GM12891 (cell line): ENCODE measurements at regions not wholly inside any gene's neighbourhood (a gene's known extent, or its start where the extent isn't known, plus 50 kb on each side); places are given as distances from the start of the nearest gene placed in this dataset.

Source experiments
- DNase-seq: peaks from one replicate; pipeline ENCODE4 v3.0.0; 2011; ENCODE audit warnings: low spot score; ENCODE audit not compliant: insufficient read length
- FAIRE-seq: peaks from 2 replicates; lab custom pipeline; 2011; peaks lifted over from hg19 to GRCh38; lab: Jason Lieb, UNC
- PAX5 ChIP-seq: IDR thresholded peaks from 2 replicates; pipeline ENCODE4 v1.6.1; 2011; ENCODE audit warnings: low read length, moderate library complexity, mild to moderate bottlenecking; ENCODE audit not compliant: insufficient read depth, severe bottlenecking
- POLR2A ChIP-seq: IDR thresholded peaks from 2 replicates; pipeline ENCODE4 v1.6.1; 2011; ENCODE audit warnings: low read depth, low read length, control low read depth
- POLR2AphosphoS5 ChIP-seq: IDR thresholded peaks from 2 replicates; pipeline ENCODE4 v1.6.1; 2011; ENCODE audit warnings: low read depth, low read length, control low read depth
- POU2F2 ChIP-seq: IDR thresholded peaks from 2 replicates; pipeline ENCODE4 v1.6.1; 2011; ENCODE audit warnings: low read depth, mild to moderate bottlenecking, control low read depth, low read length, moderate library complexity
- SPI1 ChIP-seq: IDR thresholded peaks from 2 replicates; pipeline ENCODE4 v1.6.1; 2011; ENCODE audit warnings: low read depth, low read length, control low read depth
- TAF1 ChIP-seq: IDR thresholded peaks from 2 replicates; pipeline ENCODE4 v1.6.1; 2011; ENCODE audit warnings: low read depth, low read length, control low read depth

GRCh38 chr6:50649086-50649485, 64.2 kb upstream of the TFAP2D start:
- TF ChIP-seq POU2F2 (no peak), TAF1 (no peak), SPI1 (no peak), PAX5 (no peak), POLR2A (no peak), POLR2AphosphoS5 (no peak)
- DNase-seq (no peak), FAIRE-seq (no peak)

- TF ChIP-seq POU2F2 (no peak), TAF1 (no peak), SPI1 (no peak), PAX5 (no peak), POLR2A (no peak), POLR2AphosphoS5 (no peak)
- no peak for DNase-seq
- FAIRE-seq, result no peak
Observed at GRCh38 chr6:50653253-50653652, 60.1 kb upstream of the TFAP2D start.

- FAIRE-seq, result no peak
- no peak for DNase-seq
- TF ChIP-seq POLR2A, result no peak
- no peak for TF ChIP-seq POU2F2
- no peak for TF ChIP-seq PAX5
- TF ChIP-seq TAF1, result no peak
- no peak for TF ChIP-seq SPI1
- TF ChIP-seq POLR2AphosphoS5, result no peak
Observed at GRCh38 chr6:50654155-50654554, 59.2 kb upstream of the TFAP2D start.

GRCh38 chr6:50655848-50656453, 57.4 kb upstream of the TFAP2D start:
- FAIRE-seq, result no peak
- TF ChIP-seq POLR2AphosphoS5 (no peak), PAX5 (no peak), SPI1 (no peak)
- DNase-seq, result peak; percentile 1

- DNase-seq (no peak), FAIRE-seq (no peak)
- no peak for TF ChIP-seq SPI1
- TF ChIP-seq TAF1, result no peak
- no peak for TF ChIP-seq POU2F2
- TF ChIP-seq POLR2A, result no peak
- TF ChIP-seq PAX5, result no peak
- TF ChIP-seq POLR2AphosphoS5, result no peak
Observed at GRCh38 chr6:50657513-50657912, 55.8 kb upstream of the TFAP2D start.

GRCh38 chr6:50658561-50658960, 54.8 kb upstream of the TFAP2D start:
- FAIRE-seq, result no peak

GRCh38 chr6:50661636-50662035, 51.7 kb upstream of the TFAP2D start:
- FAIRE-seq, result no peak
- TF ChIP-seq TAF1, result no peak
- no peak for TF ChIP-seq SPI1
- no peak for TF ChIP-seq PAX5
- no peak for TF ChIP-seq POLR2AphosphoS5
- TF ChIP-seq POU2F2, result no peak
- TF ChIP-seq POLR2A, result no peak
- no peak for DNase-seq

More at GRCh38 chr6:50658561-50658960, 54.8 kb upstream of the TFAP2D start:
- no peak for TF ChIP-seq POLR2A
- no peak for TF ChIP-seq POLR2AphosphoS5
- TF ChIP-seq POU2F2, result no peak
- TF ChIP-seq SPI1, result no peak
- TF ChIP-seq TAF1, result no peak
- no peak for TF ChIP-seq PAX5
- no peak for DNase-seq
